ENCODE measurements at regions not wholly inside any gene's neighbourhood (a gene's known extent, or its start where the extent isn't known, plus 50 kb on each side); places are given as distances from the start of the nearest gene placed in this dataset.

GRCh38 chr2:145812165-145812554 is 1292.2 kb upstream of the ZEB2 start:
- Histone ChIP-seq H3K27ac (ENCODE audit: low read depth, low read length) (no peak overlapping the region), H3K36me3 (ENCODE audit: insufficient read depth, low read length) (no peaks in the 10 kb centered on the region), H3K4me1 (ENCODE audit: control insufficient read depth, insufficient read depth, low read length, unreplicated experiment) (no peaks in the 10 kb centered on the region), H3K27me3 (ENCODE audit: insufficient read depth, low read length) (no peaks in the 10 kb centered on the region), H3K79me2 (ENCODE audit: control insufficient read depth, insufficient read depth, low read length, unreplicated experiment) (no peaks in the 10 kb centered on the region), H2AFZ (ENCODE audit: low read length, unreplicated experiment) (peak overlapping the region; percentile 17), H3K4me3 (ENCODE audit: low read depth, low read length) (no peak overlapping the region)

GRCh38 chr2:145811276-145812164 is 1291.6 kb upstream of the ZEB2 start:
- no peaks in the 10 kb centered on the region for H3K4me1 ChIP-seq (ENCODE audit: control insufficient read depth, insufficient read depth, low read length, unreplicated experiment)
- H3K4me3 ChIP-seq (ENCODE audit: low read depth, low read length): 0 out of 2 replicates have a peak overlapping the region, but pooled peaks have one; percentile 2
- H2AFZ ChIP-seq (ENCODE audit: low read length, unreplicated experiment): peak overlapping the region; percentile 17
- no peaks in the 10 kb centered on the region for H3K27me3 ChIP-seq (ENCODE audit: insufficient read depth, low read length)
- no peaks in the 10 kb centered on the region for H3K79me2 ChIP-seq (ENCODE audit: control insufficient read depth, insufficient read depth, low read length, unreplicated experiment)
- H3K36me3 ChIP-seq (ENCODE audit: insufficient read depth, low read length): no peaks in the 10 kb centered on the region
- H3K27ac ChIP-seq (ENCODE audit: low read depth, low read length): no peak overlapping the region

GRCh38 chr2:145807968-145808367 is 1288.0 kb upstream of the ZEB2 start:
- Histone ChIP-seq H3K36me3 (ENCODE audit: insufficient read depth, low read length) (no peaks in the 10 kb centered on the region), H3K4me3 (ENCODE audit: low read depth, low read length) (no peak overlapping the region), H2AFZ (ENCODE audit: low read length, unreplicated experiment) (no peak overlapping the region), H3K79me2 (ENCODE audit: control insufficient read depth, insufficient read depth, low read length, unreplicated experiment) (no peaks in the 10 kb centered on the region), H3K27ac (ENCODE audit: low read depth, low read length) (no peak overlapping the region), H3K4me1 (ENCODE audit: control insufficient read depth, insufficient read depth, low read length, unreplicated experiment) (no peaks in the 10 kb centered on the region), H3K27me3 (ENCODE audit: insufficient read depth, low read length) (no peaks in the 10 kb centered on the region)

- Histone ChIP-seq H3K4me1 (ENCODE audit: control insufficient read depth, insufficient read depth, low read length, unreplicated experiment) (no peaks in the 10 kb centered on the region), H2AFZ (ENCODE audit: low read length, unreplicated experiment) (no peak overlapping the region)
Observed at GRCh38 chr2:145807554-145807953, 1287.6 kb upstream of the ZEB2 start.

GRCh38 chr2:145806546-145806945 is 1286.6 kb upstream of the ZEB2 start:
- H3K79me2 ChIP-seq (ENCODE audit: control insufficient read depth, insufficient read depth, low read length, unreplicated experiment): no peaks in the 10 kb centered on the region
- no peak overlapping the region for H3K27ac ChIP-seq (ENCODE audit: low read depth, low read length)
- H2AFZ ChIP-seq (ENCODE audit: low read length, unreplicated experiment): no peak overlapping the region
- no peak overlapping the region for H3K4me3 ChIP-seq (ENCODE audit: low read depth, low read length)
- H3K27me3 ChIP-seq (ENCODE audit: insufficient read depth, low read length): no peaks in the 10 kb centered on the region
- H3K4me1 ChIP-seq (ENCODE audit: control insufficient read depth, insufficient read depth, low read length, unreplicated experiment): no peaks in the 10 kb centered on the region
- no peaks in the 10 kb centered on the region for H3K36me3 ChIP-seq (ENCODE audit: insufficient read depth, low read length)

More at GRCh38 chr2:145807554-145807953, 1287.6 kb upstream of the ZEB2 start:
- Histone ChIP-seq H3K27ac (ENCODE audit: low read depth, low read length) (no peak overlapping the region), H3K4me3 (ENCODE audit: low read depth, low read length) (no peak overlapping the region), H3K79me2 (ENCODE audit: control insufficient read depth, insufficient read depth, low read length, unreplicated experiment) (no peaks in the 10 kb centered on the region), H3K36me3 (ENCODE audit: insufficient read depth, low read length) (no peaks in the 10 kb centered on the region), H3K27me3 (ENCODE audit: insufficient read depth, low read length) (no peaks in the 10 kb centered on the region)

GRCh38 chr2:145802133-145802532 is 1282.2 kb upstream of the ZEB2 start:
- Histone ChIP-seq H3K79me2 (ENCODE audit: control insufficient read depth, insufficient read depth, low read length, unreplicated experiment) (no peaks in the 10 kb centered on the region), H3K36me3 (ENCODE audit: insufficient read depth, low read length) (no peaks in the 10 kb centered on the region), H2AFZ (ENCODE audit: low read length, unreplicated experiment) (no peak overlapping the region), H3K27me3 (ENCODE audit: insufficient read depth, low read length) (no peaks in the 10 kb centered on the region), H3K4me1 (ENCODE audit: control insufficient read depth, insufficient read depth, low read length, unreplicated experiment) (no peaks in the 10 kb centered on the region), H3K27ac (ENCODE audit: low read depth, low read length) (no peak overlapping the region), H3K4me3 (ENCODE audit: low read depth, low read length) (no peak overlapping the region)

- no peaks in the 10 kb centered on the region for H3K4me1 ChIP-seq (ENCODE audit: control insufficient read depth, insufficient read depth, low read length, unreplicated experiment)
- no peak overlapping the region for H3K27ac ChIP-seq (ENCODE audit: low read depth, low read length)
- no peaks in the 10 kb centered on the region for H3K79me2 ChIP-seq (ENCODE audit: control insufficient read depth, insufficient read depth, low read length, unreplicated experiment)
- H2AFZ ChIP-seq (ENCODE audit: low read length, unreplicated experiment): no peak overlapping the region
- no peaks in the 10 kb centered on the region for H3K27me3 ChIP-seq (ENCODE audit: insufficient read depth, low read length)
- no peak overlapping the region for H3K4me3 ChIP-seq (ENCODE audit: low read depth, low read length)
- no peaks in the 10 kb centered on the region for H3K36me3 ChIP-seq (ENCODE audit: insufficient read depth, low read length)
Observed at GRCh38 chr2:145801210-145801609, 1281.3 kb upstream of the ZEB2 start.

- no peaks in the 10 kb centered on the region for H3K27me3 ChIP-seq (ENCODE audit: insufficient read depth, low read length)
- no peaks in the 10 kb centered on the region for H3K4me1 ChIP-seq (ENCODE audit: control insufficient read depth, insufficient read depth, low read length, unreplicated experiment)
- H3K36me3 ChIP-seq (ENCODE audit: insufficient read depth, low read length): no peaks in the 10 kb centered on the region
- no peak overlapping the region for H2AFZ ChIP-seq (ENCODE audit: low read length, unreplicated experiment)
- no peak overlapping the region for H3K4me3 ChIP-seq (ENCODE audit: low read depth, low read length)
- no peak overlapping the region for H3K27ac ChIP-seq (ENCODE audit: low read depth, low read length)
- no peaks in the 10 kb centered on the region for H3K79me2 ChIP-seq (ENCODE audit: control insufficient read depth, insufficient read depth, low read length, unreplicated experiment)
Observed at GRCh38 chr2:145800151-145801091, 1280.5 kb upstream of the ZEB2 start.

GRCh38 chr2:145799595-145800108 is 1279.7 kb upstream of the ZEB2 start:
- Histone ChIP-seq H3K4me1 (ENCODE audit: control insufficient read depth, insufficient read depth, low read length, unreplicated experiment) (no peaks in the 10 kb centered on the region), H3K4me3 (ENCODE audit: low read depth, low read length) (no peak overlapping the region), H3K27ac (ENCODE audit: low read depth, low read length) (no peak overlapping the region), H2AFZ (ENCODE audit: low read length, unreplicated experiment) (no peak overlapping the region), H3K79me2 (ENCODE audit: control insufficient read depth, insufficient read depth, low read length, unreplicated experiment) (no peaks in the 10 kb centered on the region), H3K27me3 (ENCODE audit: insufficient read depth, low read length) (no peaks in the 10 kb centered on the region), H3K36me3 (ENCODE audit: insufficient read depth, low read length) (no peaks in the 10 kb centered on the region)

- Histone ChIP-seq H3K4me3 (ENCODE audit: low read depth, low read length) (no peak overlapping the region), H3K4me1 (ENCODE audit: control insufficient read depth, insufficient read depth, low read length, unreplicated experiment) (no peaks in the 10 kb centered on the region), H3K27ac (ENCODE audit: low read depth, low read length) (no peak overlapping the region), H3K36me3 (ENCODE audit: insufficient read depth, low read length) (no peaks in the 10 kb centered on the region), H3K27me3 (ENCODE audit: insufficient read depth, low read length) (no peaks in the 10 kb centered on the region), H2AFZ (ENCODE audit: low read length, unreplicated experiment) (no peak overlapping the region), H3K79me2 (ENCODE audit: control insufficient read depth, insufficient read depth, low read length, unreplicated experiment) (no peaks in the 10 kb centered on the region)
Observed at GRCh38 chr2:145798419-145798818, 1278.5 kb upstream of the ZEB2 start.
